ENCODE measurements at regions not wholly inside any gene's neighbourhood (a gene's known extent, or its start where the extent isn't known, plus 50 kb on each side); places are given as distances from the start of the nearest gene placed in this dataset.

DNA sequence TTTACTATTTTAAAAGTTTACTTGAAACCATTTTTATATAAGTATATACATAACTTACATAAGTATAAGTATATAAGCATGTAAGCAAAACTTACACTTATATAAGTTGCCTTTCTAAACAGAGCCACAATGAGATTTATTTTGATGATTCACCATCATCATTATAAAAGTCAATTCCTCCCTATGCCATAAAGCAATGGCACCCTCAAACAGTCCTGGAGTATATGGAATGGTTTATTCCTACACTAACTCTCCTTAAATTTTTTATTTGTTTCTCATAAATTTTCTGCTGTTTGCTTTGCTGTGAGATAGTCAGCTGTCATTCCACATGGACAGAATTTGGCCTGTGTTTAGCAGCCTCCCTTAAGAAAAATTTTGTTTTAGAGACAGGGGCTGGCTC is 114.2 kb downstream of the NAB1 start:
- no peaks in the 10 kb centered on the region for H3K79me2 ChIP-seq (ENCODE audit: control insufficient read depth, insufficient read depth, low read length)
- peaks cover 10% of the 10 kb centered on the region for H3K4me1 ChIP-seq (ENCODE audit: control insufficient read depth, extremely low read depth, insufficient read depth, low read length)
- H4K20me1 ChIP-seq (replicated peaks; ENCODE audit: control insufficient read depth, extremely low read depth, insufficient read depth, low read length) = no peaks in the 10 kb centered on the region
- no TSS peak for BruUV-seq (replicated peaks)
- H3K27me3 ChIP-seq (ENCODE audit: control insufficient read depth in 2 of 2, insufficient read depth in 2 of 2, low read length in 2 of 2) = no peaks in the 10 kb centered on the region
- dilution Hi-C loops (cut with MboI; ENCODE audit: extremely low pct_ligation_motif_present, low sequenced_read_pairs) (no loop called here), intact Hi-C loops (cut with micrococcal nuclease) (loop anchor here (5.0 kb wide), 1 partner anchor 231 kb away; the partner anchor contains the start of gene NEMP2)
- FAIRE-seq (no peak), DNase-seq (ENCODE audit: low read depth, low spot score) (no peak)
- no peak overlapping the region for H3K9ac ChIP-seq (replicated peaks; ENCODE audit: extremely low read depth, insufficient read depth, low read length)
- no peak overlapping the region for H3K4me3 ChIP-seq (replicated peaks in 1 of 3; ENCODE audit: insufficient read depth in 1 of 3, low read depth in 1 of 3, low read length in 3 of 3)
- no peak overlapping the region for H3K27ac ChIP-seq (ENCODE audit: insufficient read depth, low read depth, low read length)
- POLR2A ChIA-PET = no interaction called here
- CTCF ChIA-PET = interaction anchor here (1.1 to 1.2 kb wide), 2 partner anchors 9 to 253 kb away, joined by 3 to 4 read pairs; no protein-coding TSS in a partner anchor
- no peaks in the 10 kb centered on the region for H3K36me3 ChIP-seq (ENCODE audit: control insufficient read depth in 2 of 2, extremely low read depth in 1 of 2, insufficient read depth in 2 of 2, low read length in 2 of 2)
- no peak overlapping the region for H3K4me2 ChIP-seq (ENCODE audit: insufficient read depth, low read length)
- no peaks in the 10 kb centered on the region for H3K9me3 ChIP-seq (replicated peaks; ENCODE audit: control insufficient read depth, insufficient read depth, low read length)
- no peak overlapping the region for H2AFZ ChIP-seq (ENCODE audit: low read depth, low read length)
- no peaks in the 10 kb centered on the region for H3K9me1 ChIP-seq (replicated peaks; ENCODE audit: control insufficient read depth, extremely low read depth, insufficient read depth, low read length)
- TF ChIP-seq, protein P1, sequence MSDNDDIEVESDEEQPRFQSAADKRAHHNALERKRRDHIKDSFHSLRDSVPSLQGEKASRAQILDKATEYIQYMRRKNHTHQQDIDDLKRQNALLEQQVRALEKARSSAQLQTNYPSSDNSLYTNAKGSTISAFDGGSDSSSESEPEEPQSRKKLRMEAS (IDR thresholded peaks at IDR 0.05; ENCODE audit: insufficient read depth, insufficient read length) = no peak
- TF ChIP-seq GATA2 (IDR thresholded peaks at IDR 0.05; ENCODE audit: insufficient read depth, insufficient read length, low read depth, low read length) (no peak), JUN (IDR thresholded peaks at IDR 0.05; ENCODE audit: borderline replicate concordance, insufficient read depth, insufficient read length, low read depth) (no peak)
- TF ChIP-seq, protein P2, sequence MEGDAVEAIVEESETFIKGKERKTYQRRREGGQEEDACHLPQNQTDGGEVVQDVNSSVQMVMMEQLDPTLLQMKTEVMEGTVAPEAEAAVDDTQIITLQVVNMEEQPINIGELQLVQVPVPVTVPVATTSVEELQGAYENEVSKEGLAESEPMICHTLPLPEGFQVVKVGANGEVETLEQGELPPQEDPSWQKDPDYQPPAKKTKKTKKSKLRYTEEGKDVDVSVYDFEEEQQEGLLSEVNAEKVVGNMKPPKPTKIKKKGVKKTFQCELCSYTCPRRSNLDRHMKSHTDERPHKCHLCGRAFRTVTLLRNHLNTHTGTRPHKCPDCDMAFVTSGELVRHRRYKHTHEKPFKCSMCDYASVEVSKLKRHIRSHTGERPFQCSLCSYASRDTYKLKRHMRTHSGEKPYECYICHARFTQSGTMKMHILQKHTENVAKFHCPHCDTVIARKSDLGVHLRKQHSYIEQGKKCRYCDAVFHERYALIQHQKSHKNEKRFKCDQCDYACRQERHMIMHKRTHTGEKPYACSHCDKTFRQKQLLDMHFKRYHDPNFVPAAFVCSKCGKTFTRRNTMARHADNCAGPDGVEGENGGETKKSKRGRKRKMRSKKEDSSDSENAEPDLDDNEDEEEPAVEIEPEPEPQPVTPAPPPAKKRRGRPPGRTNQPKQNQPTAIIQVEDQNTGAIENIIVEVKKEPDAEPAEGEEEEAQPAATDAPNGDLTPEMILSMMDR (IDR thresholded peaks at IDR 0.05; ENCODE audit: extremely low read depth in 1 of 2, insufficient read depth in 1 of 2, low read depth in 1 of 2, low read length in 2 of 2) = no peak

DNA sequence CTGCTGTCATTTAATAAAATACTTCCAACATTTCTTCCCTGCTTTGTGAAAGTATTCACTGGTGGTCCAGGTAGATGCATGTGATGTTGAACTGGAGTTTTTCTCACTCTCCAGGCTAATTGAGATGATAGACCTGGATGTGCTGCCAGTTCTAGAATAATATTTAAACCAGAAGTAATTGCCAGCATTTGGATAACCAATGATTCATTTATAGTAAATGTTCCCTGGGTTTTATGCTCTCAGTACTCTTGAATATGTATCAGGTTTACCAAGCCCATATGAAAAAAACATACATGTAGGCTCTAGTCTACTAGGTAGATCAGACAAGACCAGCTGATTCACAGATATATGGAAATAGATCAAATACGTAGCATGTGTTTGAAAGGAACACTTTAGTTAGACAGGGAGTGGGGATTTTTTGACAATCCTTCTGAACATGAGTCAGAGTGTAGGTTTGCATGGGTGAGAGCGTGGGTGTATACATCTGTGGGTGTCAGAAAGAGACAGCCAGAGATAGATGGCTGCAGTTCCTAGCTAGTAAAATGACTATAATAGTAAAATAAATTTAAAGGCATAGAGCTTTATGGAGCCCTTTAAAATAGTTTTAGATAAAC is 115.1 kb downstream of the NAB1 start:
- DNase-seq (ENCODE audit: low read depth, low spot score) = no peak
- Histone ChIP-seq H3K27ac (ENCODE audit: insufficient read depth, low read depth, low read length) (no peak overlapping the region), H3K4me1 (ENCODE audit: control insufficient read depth, extremely low read depth, insufficient read depth, low read length) (peaks cover 10% of the 10 kb centered on the region), H3K4me2 (ENCODE audit: insufficient read depth, low read length) (no peak overlapping the region), H3K9me1 (replicated peaks; ENCODE audit: control insufficient read depth, extremely low read depth, insufficient read depth, low read length) (no peaks in the 10 kb centered on the region), H4K20me1 (replicated peaks; ENCODE audit: control insufficient read depth, extremely low read depth, insufficient read depth, low read length) (no peaks in the 10 kb centered on the region), H3K27me3 (ENCODE audit: control insufficient read depth in 2 of 2, insufficient read depth in 2 of 2, low read length in 2 of 2) (no peaks in the 10 kb centered on the region), H3K4me3 (replicated peaks in 1 of 3; ENCODE audit: insufficient read depth in 1 of 3, low read depth in 1 of 3, low read length in 3 of 3) (no peak overlapping the region), H3K36me3 (ENCODE audit: control insufficient read depth in 2 of 2, extremely low read depth in 1 of 2, insufficient read depth in 2 of 2, low read length in 2 of 2) (no peaks in the 10 kb centered on the region), H3K79me2 (ENCODE audit: control insufficient read depth, insufficient read depth, low read length) (no peaks in the 10 kb centered on the region), H3K9me3 (replicated peaks; ENCODE audit: control insufficient read depth, insufficient read depth, low read length) (no peaks in the 10 kb centered on the region), H3K9ac (replicated peaks; ENCODE audit: extremely low read depth, insufficient read depth, low read length) (no peak overlapping the region), H2AFZ (ENCODE audit: low read depth, low read length) (no peak overlapping the region)
- ChIA-PET POLR2A (no interaction called here), CTCF (interaction anchor here (1.1 kb wide), 1 partner anchor 254 kb away, joined by 3 read pairs; no protein-coding TSS in a partner anchor)
- no peak for FAIRE-seq
- no peak for TF ChIP-seq EZH2 (IDR thresholded peaks at IDR 0.05; ENCODE audit: borderline replicate concordance, low read depth, low read length, severe bottlenecking)
- TF ChIP-seq JUN (IDR thresholded peaks at IDR 0.05; ENCODE audit: borderline replicate concordance, insufficient read depth, insufficient read length, low read depth) = no peak
- TF ChIP-seq, protein P2 (IDR thresholded peaks at IDR 0.05; ENCODE audit: extremely low read depth in 1 of 2, insufficient read depth in 1 of 2, low read depth in 1 of 2, low read length in 2 of 2) = no peak
- TF ChIP-seq, protein P1 (IDR thresholded peaks at IDR 0.05; ENCODE audit: insufficient read depth, insufficient read length) = no peak
- no peak for TF ChIP-seq FOS (IDR thresholded peaks at IDR 0.05; ENCODE audit: borderline replicate concordance, insufficient read depth, low read length)
- no peak for TF ChIP-seq POLR2AphosphoS5 (IDR thresholded peaks at IDR 0.05; ENCODE audit: insufficient read depth, low read depth, low read length)
- TF ChIP-seq MYC (IDR thresholded peaks at IDR 0.05; ENCODE audit: low read depth, low read length) = no peak
- TF ChIP-seq POLR2A (IDR thresholded peaks at IDR 0.05; ENCODE audit: low read depth, low read length) = no peak
- no peak for TF ChIP-seq GATA2 (IDR thresholded peaks at IDR 0.05; ENCODE audit: insufficient read depth, insufficient read length, low read depth, low read length)
- BruUV-seq (replicated peaks) = no TSS peak
- intact Hi-C loops (cut with micrococcal nuclease) = loop anchor here (5.0 kb wide), 1 partner anchor 232 kb away; the partner anchor contains the start of gene NEMP2
- dilution Hi-C loops (cut with MboI; ENCODE audit: extremely low pct_ligation_motif_present, low sequenced_read_pairs) = no loop called here
